HG03135 (cell line): ENCODE measurements at regions not wholly inside any gene's neighbourhood (a gene's known extent, or its start where the extent isn't known, plus 50 kb on each side); places are given as distances from the start of the nearest gene placed in this dataset.
"Not testable (repeated sequence)": the region's sequence is repeated elsewhere in the genome, so short reads cannot be mapped to it uniquely, and the experiment has no call there.

Experiments used
- ATAC-seq: cut with Tn5 transposase; IDR thresholded peaks from one replicate; pipeline ENCODE4 v1.9.1; 2021; ENCODE audit warnings: mild to moderate bottlenecking, moderate library complexity; ENCODE audit not compliant: unreplicated experiment

DNA sequence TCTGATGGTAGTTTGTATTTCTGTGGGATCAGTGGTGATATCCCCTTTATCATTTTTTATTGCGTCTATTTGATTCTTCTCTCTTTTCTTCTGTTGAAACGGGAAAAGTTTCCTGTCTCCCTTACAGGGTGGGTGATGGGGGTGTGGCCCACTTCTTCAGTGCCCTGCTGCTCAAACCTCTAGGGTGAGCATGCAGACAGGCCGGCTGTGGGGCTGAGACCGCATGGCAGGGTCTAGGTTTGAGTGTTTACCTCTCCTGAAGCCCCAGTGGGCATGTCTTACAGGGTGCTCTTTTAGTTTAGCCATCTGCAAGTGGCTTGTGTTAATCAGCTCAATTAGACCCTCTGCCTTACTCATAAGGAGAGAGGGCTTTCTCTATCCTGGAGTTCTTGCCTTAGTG, 450.0 kb upstream of the EPHA3 start:
- no peak for ATAC-seq

DNA sequence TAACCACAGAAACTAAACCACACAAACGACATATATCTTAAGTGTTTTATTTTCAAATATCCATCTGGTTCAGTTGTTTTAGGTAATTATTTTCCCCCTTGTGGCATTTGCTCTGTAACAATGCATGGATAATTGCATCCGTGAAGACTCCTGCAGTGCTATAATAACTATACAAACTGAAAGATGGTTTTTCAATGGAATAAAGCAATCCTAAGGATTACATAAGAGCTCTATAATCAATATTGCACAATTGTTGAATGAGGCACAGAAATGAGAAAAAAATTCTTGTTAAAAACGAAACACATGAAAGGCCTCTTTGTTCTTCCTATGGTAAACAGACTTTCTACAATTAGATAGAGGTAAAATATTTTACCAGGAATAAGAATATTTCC, 446.0 kb upstream of the EPHA3 start:
- ATAC-seq, result no peak

GRCh38 chr3:88668180-88668579, 439.2 kb upstream of the EPHA3 start:
- ATAC-seq, result no peak

GRCh38 chr3:88671573-88671972, 435.8 kb upstream of the EPHA3 start:
- no peak for ATAC-seq

- no peak for ATAC-seq
Measured at GRCh38 chr3:88677298-88677697, 430.1 kb upstream of the EPHA3 start.

- ATAC-seq, result no peak
Measured at GRCh38 chr3:88678747-88679146, 428.7 kb upstream of the EPHA3 start.

DNA sequence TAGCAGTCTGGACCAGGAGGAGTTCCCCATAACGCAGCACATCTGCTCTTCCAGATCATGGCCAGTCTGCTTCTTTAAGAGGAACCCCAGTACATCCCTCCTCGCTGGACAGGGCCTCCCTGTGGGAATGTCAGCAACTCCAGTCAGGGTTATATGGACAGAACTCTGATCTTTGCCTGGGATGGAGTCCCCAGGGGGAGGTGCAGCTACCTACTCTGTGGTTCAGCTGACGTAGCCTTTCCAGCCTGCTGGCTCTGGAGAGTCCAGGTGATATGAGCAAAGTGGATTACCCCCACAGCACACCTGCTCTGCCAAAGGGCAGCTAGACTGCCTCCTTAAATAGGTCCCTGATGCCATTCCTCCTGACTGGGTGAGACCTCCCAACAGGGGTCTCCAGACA, 417.1 kb upstream of the EPHA3 start:
- no peak for ATAC-seq

GRCh38 chr3:88691081-88691480, 416.3 kb upstream of the EPHA3 start:
- ATAC-seq, result no peak

DNA sequence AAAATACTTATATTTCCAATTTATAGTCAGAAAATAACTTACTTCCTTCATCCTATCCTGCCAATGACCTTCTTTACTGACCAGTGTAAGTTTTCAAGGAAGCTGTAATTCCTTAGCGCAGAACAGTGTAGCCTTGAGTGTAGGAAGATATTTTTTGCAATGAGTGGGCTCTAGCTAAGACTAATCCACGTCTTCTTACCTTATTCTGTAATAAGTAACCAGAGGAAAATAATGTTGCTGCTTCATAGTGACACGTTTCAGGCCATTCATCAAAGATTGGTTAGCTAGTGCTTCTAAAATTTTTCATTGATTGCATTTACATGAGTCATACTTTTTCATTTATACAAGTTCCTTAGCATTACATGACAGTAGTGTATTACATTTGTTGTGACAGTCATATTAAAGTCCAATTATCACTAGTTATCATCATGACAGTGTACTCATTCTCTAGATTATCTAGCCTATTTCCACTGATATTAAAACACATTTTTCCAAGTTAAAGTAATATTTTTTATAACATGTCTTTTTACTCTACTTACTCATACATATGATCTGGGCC, 403.8 kb upstream of the EPHA3 start:
- ATAC-seq, result no peak

GRCh38 chr3:88704338-88704737, 403.1 kb upstream of the EPHA3 start:
- no peak for ATAC-seq

GRCh38 chr3:88707837-88708236, 399.6 kb upstream of the EPHA3 start:
- no peak for ATAC-seq

- no peak for ATAC-seq
Measured at GRCh38 chr3:88712552-88712951, 394.9 kb upstream of the EPHA3 start.

- no peak for ATAC-seq
Measured at GRCh38 chr3:88713233-88713691, 394.2 kb upstream of the EPHA3 start.

DNA sequence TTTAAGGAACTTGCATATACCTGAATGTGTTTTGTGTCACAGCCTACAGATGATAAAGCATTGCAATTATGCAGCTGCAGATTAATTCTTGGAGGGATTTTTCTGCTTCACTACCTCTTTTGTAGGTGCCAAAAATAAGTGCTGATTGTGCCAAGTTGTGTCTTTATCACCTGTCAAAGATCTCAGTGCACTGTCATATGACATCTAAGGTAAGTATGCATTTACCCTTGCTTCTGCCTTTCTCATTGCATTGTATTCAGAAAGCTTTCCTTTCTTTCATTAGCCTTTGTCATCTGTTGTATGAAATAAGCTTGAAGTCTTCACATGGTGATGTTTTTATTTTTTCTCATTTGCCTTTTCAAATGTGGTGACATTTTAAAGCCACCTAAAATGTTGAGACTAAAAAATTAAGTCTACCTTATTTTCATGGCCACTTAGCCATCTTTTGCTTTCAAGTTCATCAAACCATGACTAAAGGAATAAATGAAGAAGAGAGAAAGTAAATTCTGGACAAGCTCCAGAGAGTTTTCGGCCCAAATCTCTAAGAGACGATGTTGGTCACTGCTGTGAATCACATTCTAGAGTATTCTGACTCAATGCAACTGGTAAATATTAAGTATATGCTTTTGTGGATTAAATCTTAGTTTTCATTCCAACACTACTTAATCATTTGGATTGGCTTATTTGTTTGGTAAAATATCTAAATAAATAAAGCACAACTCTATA, 381.8 kb upstream of the EPHA3 start:
- ATAC-seq, result no peak

DNA sequence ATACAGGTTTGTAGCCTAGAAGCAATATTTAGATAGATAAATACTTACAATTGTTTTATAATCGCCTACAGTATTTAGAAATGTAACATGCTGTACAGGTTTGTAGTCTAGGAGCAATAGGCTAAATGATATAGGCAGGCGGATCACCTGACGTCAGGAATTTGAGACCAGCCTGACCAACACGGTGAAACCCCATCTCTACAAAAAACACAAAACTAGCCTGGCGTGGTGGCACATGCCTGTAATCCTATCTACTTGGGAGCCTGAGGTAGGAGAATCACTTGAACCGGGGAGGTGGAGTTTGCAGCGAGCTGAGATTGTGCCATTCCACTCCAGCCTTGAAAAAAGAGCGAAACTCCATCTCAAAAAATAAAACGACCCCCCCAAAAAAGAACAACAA, 375.2 kb upstream of the EPHA3 start:
- ATAC-seq, result no peak

- ATAC-seq, result no peak
Measured at GRCh38 chr3:88742106-88742505, 365.3 kb upstream of the EPHA3 start.

- no peak for ATAC-seq
Measured at GRCh38 chr3:88742674-88743507, 364.5 kb upstream of the EPHA3 start.

DNA sequence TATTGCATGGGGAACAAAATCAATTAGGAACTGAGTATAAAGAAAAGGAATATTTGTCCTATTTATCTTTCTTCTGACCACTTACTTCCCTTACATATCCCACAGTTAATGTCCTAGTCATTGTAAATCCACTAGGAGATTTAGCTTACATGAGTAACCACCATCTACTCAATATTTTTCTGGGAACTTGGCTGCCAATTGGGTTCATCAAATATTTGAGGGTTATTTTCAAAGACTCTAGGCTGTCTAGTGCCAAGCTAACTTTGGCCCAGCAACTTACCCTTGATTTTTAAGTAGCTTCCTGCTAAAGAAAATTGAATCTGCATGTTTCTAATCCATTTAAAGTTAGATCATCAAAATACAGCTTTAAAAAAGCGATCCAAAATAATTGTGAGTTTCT, 362.5 kb upstream of the EPHA3 start:
- no peak for ATAC-seq

DNA sequence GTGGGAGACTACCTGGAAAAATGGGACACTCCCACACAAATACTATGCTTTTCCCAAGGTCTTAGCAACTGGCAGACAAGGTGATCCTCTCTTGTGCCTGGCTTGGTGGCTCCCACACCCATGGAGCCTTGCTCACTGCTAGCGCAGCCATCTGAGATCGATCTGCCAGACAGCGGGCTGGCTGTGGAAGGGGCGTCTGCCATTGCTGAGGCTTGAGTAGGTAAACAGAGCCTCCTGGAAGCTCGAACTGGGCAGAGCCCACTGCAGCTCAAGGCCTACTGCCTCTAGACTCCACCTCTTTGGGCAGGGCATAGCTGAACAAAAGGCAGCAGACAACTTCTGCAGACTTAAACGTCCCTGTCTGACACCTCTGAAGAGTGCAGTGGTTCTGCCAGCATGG, 360.3 kb upstream of the EPHA3 start:
- not testable (repeated sequence) for ATAC-seq

- ATAC-seq, result no peak
Measured at GRCh38 chr3:88758676-88759075, 348.7 kb upstream of the EPHA3 start.

- ATAC-seq, result no peak
Measured at GRCh38 chr3:88767746-88768145, 339.7 kb upstream of the EPHA3 start.

GRCh38 chr3:88773766-88774165, 333.7 kb upstream of the EPHA3 start:
- ATAC-seq, result no peak
